ENCODE measurements at regions not wholly inside any gene's neighbourhood (a gene's known extent, or its start where the extent isn't known, plus 50 kb on each side); places are given as distances from the start of the nearest gene placed in this dataset.
A peak's percentile ranks its signal among the peaks of the same experiment; 100 is the strongest.

DNA sequence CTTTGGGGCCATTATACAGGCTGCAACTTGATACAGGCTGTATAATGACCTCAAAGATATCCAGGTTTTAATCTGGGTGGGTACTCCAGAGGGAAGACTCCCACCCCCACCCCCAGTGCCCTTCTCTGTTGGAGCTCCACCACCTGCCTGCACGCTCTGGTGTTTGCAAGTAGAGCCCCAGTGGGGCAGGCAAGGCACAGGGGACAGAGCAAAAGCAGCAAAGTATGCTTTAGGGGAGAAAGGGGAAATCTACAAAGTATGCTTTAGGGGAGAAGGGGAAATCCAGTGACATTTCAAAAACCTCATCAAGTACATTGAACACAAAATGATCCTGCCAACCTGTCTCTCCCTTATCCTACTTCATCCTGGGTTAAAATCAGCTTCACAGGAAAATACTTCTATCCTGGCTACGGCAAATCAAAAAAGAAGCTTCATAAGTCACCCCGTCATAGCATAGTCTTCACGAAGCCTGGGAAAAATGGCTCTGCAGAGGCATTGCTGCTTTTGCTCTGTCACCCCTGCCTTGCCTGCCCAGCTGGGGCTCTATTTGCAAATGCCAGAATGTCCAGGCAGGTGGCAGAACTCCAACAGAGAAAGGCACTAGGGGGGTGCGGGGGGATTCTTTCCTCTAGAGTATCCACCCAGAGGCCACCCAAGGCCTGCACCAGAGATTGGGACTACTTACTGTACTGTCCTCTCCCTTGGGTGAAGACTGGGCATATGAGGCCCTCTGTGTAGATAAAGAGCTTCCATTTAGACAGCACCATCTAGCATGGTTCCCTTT lies 60.9 kb upstream of the ATP11B start:
- H3K4me1 Mint-ChIP-seq (ENCODE audit: low read depth) = peaks cover 15% of the 10 kb centered on the region
- no peak overlapping the region for H3K27ac Mint-ChIP-seq
- TF ChIP-seq CTCF (IDR thresholded peaks at IDR 0.05; ENCODE audit: unreplicated experiment) = no peak
- DNase-seq (ENCODE audit: low spot score, unreplicated experiment) = no peak
- no peak overlapping the region for H3K4me3 Mint-ChIP-seq (ENCODE audit: low read depth)
- H3K9me3 Mint-ChIP-seq (ENCODE audit: low read depth) = peaks cover 3% of the 10 kb centered on the region
- H3K27me3 Mint-ChIP-seq = no peaks in the 10 kb centered on the region
- H3K36me3 Mint-ChIP-seq (ENCODE audit: insufficient read depth) = no peaks in the 10 kb centered on the region

DNA sequence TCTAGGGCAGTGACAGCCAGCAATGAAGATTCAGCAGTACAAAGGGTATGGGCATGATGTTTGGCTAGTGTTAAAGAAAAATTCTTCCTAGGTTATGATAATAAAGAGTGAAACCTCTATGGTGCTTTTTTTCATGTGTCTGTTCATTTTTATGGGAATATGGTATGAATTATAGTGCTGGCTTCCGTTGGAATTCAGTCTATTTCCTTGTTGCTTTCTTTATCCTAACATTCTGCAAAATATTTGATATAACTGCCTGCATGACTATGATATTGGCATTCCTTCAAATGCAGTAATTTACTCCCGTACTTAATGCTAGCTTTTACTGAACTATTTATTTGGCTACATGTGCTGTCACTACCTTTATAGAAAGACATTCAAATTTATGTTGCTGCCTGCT lies 57.6 kb upstream of the ATP11B start:
- H3K27me3 Mint-ChIP-seq = no peaks in the 10 kb centered on the region

GRCh38 chr3:182737825-182738224 lies 55.5 kb upstream of the ATP11B start:
- Mint-ChIP-seq H3K27me3 (no peaks in the 10 kb centered on the region), H3K9me3 (ENCODE audit: low read depth) (no peaks in the 10 kb centered on the region), H3K4me1 (ENCODE audit: low read depth) (peaks cover 27% of the 10 kb centered on the region)

More for the DNA sequence above, 57.6 kb upstream of the ATP11B start:
- DNase-seq (ENCODE audit: low spot score, unreplicated experiment) = no peak
- H3K4me1 Mint-ChIP-seq (ENCODE audit: low read depth) = peaks cover 25% of the 10 kb centered on the region
- H3K4me3 Mint-ChIP-seq (ENCODE audit: low read depth) = no peak overlapping the region
- no peaks in the 10 kb centered on the region for H3K9me3 Mint-ChIP-seq (ENCODE audit: low read depth)
- H3K27ac Mint-ChIP-seq = no peak overlapping the region
- no peaks in the 10 kb centered on the region for H3K36me3 Mint-ChIP-seq (ENCODE audit: insufficient read depth)
- TF ChIP-seq CTCF (IDR thresholded peaks at IDR 0.05; ENCODE audit: unreplicated experiment) = no peak

GRCh38 chr3:182738583-182739411 lies 54.5 kb upstream of the ATP11B start:
- no peak for TF ChIP-seq CTCF (IDR thresholded peaks at IDR 0.05; ENCODE audit: unreplicated experiment)
- no peaks in the 10 kb centered on the region for H3K27me3 Mint-ChIP-seq
- H3K9me3 Mint-ChIP-seq (ENCODE audit: low read depth) = no peaks in the 10 kb centered on the region
- peak overlapping the region; percentile 20 for H3K4me3 Mint-ChIP-seq (ENCODE audit: low read depth)
- H3K4me1 Mint-ChIP-seq (ENCODE audit: low read depth) = peaks cover 32% of the 10 kb centered on the region
- no peak for DNase-seq (ENCODE audit: low spot score, unreplicated experiment)
- H3K36me3 Mint-ChIP-seq (ENCODE audit: insufficient read depth) = no peaks in the 10 kb centered on the region
- peak overlapping the region; percentile 67 for H3K27ac Mint-ChIP-seq

More at GRCh38 chr3:182737825-182738224, 55.5 kb upstream of the ATP11B start:
- DNase-seq (ENCODE audit: low spot score, unreplicated experiment) = no peak
- Mint-ChIP-seq H3K36me3 (ENCODE audit: insufficient read depth) (no peaks in the 10 kb centered on the region), H3K27ac (no peak overlapping the region), H3K4me3 (ENCODE audit: low read depth) (no peak overlapping the region)
- TF ChIP-seq CTCF (IDR thresholded peaks at IDR 0.05; ENCODE audit: unreplicated experiment) = no peak

DNA sequence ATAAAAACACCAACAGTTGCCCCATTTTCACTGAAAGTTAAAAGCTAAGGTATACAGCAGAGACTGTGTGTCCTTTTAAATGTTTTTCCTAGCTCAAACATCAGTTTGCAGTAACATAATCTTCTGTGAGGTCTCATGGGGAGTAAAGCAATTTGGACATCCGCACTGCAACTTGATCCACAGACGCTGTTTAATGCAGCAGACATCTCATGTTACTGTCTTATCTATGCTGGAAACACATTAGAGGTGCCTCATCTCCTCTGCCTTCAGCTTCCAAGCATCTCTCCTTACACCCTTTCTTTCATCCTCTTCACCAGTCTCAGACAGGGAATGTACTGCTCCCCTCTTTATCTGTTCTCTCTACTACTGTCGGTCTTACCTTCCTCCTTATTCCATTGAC lies 53.7 kb upstream of the ATP11B start:
- Mint-ChIP-seq H3K4me1 (ENCODE audit: low read depth) (peaks cover 32% of the 10 kb centered on the region), H3K4me3 (ENCODE audit: low read depth) (no peak overlapping the region), H3K27me3 (no peaks in the 10 kb centered on the region), H3K9me3 (ENCODE audit: low read depth) (no peaks in the 10 kb centered on the region), H3K27ac (peak overlapping the region; percentile 67), H3K36me3 (ENCODE audit: insufficient read depth) (no peaks in the 10 kb centered on the region)
- no peak for TF ChIP-seq CTCF (IDR thresholded peaks at IDR 0.05; ENCODE audit: unreplicated experiment)
- no peak for DNase-seq (ENCODE audit: low spot score, unreplicated experiment)

Data from progenitor cell of endocrine pancreas (in vitro differentiated cells).